Ammon's horn (tissue), 1 donor: ENCODE measurements at regions not wholly inside any gene's neighbourhood (a gene's known extent, or its start where the extent isn't known, plus 50 kb on each side); places are given as distances from the start of the nearest gene placed in this dataset.
"Not testable (repeated sequence)": the region's sequence is repeated elsewhere in the genome, so short reads cannot be mapped to it uniquely, and the experiment has no call there.

Experiments
- DNase-seq: peaks from one replicate; pipeline ENCODE4 v3.0.0-alpha.2; 2016; ENCODE audit warnings: low spot score

GRCh38 chr21:14903172-14903865 is 161.5 kb downstream of the NRIP1 start:
- DNase-seq: no peak

- DNase-seq: no peak
These were observed 163.3 kb downstream of the NRIP1 start for GRCh38 chr21:14901482-14901958.

- DNase-seq: no peak
These were observed 164.2 kb downstream of the NRIP1 start for GRCh38 chr21:14900611-14901010.

GRCh38 chr21:14900058-14900457 is 164.7 kb downstream of the NRIP1 start:
- no peak for DNase-seq

- DNase-seq: no peak
These were observed 169.0 kb downstream of the NRIP1 start for GRCh38 chr21:14895792-14896191.

GRCh38 chr21:14890141-14890540 is 174.7 kb downstream of the NRIP1 start:
- no peak for DNase-seq

- DNase-seq: no peak
These were observed 175.6 kb downstream of the NRIP1 start for GRCh38 chr21:14889080-14889810.

DNA sequence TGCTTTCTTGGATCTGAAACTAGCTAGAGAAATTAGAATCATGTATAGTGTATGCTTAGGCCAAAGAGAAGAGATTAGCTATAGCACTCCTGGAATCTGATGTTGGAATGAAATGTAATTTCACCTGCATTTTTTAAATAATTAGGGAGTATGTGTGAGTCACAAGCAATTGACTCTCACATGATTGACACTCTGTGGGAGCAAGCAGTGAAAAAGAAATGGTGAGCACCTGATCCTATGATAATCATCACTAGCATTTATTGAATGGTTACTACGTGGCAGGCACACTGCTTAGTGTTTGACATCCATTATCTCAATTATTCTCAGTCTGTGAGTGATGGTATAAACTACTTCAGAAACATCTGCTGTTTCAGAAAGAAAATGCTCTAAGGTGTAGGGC is 176.6 kb downstream of the NRIP1 start:
- DNase-seq: no peak

GRCh38 chr21:14886001-14886400 is 178.8 kb downstream of the NRIP1 start:
- DNase-seq: no peak

GRCh38 chr21:14883351-14883750 is 181.4 kb downstream of the NRIP1 start:
- DNase-seq: no peak

DNA sequence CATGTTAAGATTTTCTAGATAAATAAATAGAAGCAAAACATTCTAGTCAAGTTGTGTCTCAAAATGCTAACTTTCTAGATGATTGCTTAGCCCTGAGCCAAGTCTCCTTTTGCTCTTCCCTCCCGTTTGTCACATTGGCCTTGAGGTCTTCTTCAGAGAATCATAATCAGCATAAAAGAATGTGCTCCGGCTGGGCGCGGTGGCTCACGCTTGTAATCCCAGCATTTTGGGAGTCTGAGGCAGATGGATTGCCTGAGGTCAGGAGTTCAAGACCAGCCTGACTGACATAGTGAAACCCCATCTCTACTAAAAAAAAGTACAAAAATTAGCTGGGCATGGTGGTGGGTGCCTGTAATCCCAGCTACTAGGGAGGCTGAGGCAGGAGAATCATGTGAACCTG is 182.3 kb downstream of the NRIP1 start:
- DNase-seq: not testable (repeated sequence)

- DNase-seq: no peak
These were observed 182.8 kb downstream of the NRIP1 start for GRCh38 chr21:14881863-14882499.

DNA sequence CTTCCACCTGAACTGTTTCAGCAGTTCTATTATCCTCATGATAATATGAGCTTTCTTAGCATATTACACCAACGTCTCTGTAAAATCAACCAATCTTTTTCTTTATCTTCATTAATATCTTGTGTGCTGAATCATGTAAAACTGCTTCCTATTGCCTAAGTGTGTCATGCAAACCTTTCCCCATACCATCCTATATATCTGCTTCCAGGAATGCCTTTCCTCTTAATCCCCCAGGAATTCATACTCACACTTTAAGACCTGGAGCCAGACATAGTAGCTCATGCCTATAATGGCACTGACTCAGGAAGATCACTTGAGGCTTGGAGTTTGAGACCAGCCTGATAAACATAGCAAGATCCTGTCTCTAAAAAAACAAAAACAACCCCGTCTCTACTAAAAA is 183.9 kb downstream of the NRIP1 start:
- DNase-seq: no peak

GRCh38 chr21:14879458-14879857 is 185.3 kb downstream of the NRIP1 start:
- no peak for DNase-seq

DNA sequence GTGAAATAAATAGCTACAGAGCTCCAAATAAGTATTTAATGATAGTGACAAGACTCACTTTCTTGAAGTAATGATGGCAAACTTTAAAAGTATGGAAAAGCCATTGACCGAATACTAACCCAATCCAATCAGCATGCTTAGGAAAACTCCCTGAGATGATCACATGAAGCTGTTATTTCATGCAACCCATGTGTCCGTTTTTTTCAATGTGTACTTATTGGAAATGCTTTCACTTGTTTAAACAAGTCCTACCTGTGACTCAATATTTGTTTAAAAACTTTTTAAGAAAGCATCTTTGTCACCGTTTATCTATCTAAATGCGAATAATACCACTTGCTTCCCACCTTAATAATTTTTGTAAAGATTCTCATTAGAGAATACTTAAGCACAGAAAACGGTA is 185.8 kb downstream of the NRIP1 start:
- no peak for DNase-seq

GRCh38 chr21:14877581-14878228 is 187.1 kb downstream of the NRIP1 start:
- no peak for DNase-seq

DNA sequence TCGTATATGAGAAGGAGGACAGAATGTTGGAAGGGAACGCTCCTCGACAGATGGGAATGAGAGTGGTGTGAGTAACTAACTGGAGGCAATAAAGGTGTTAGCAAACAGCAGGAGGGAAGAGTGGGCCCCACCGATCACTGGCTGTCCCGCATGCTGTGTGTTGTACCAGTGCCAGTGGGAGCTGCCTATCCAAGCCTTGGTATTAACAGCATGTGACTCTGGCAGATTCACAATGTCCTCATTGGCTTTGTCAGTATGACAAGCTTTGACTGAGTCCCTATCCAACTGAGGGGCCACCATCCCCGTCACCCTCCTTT is 188.3 kb downstream of the NRIP1 start:
- DNase-seq: no peak

- DNase-seq: no peak
These were observed 188.9 kb downstream of the NRIP1 start for GRCh38 chr21:14875704-14876523.

GRCh38 chr21:14875186-14875585 is 189.6 kb downstream of the NRIP1 start:
- DNase-seq: no peak

DNA sequence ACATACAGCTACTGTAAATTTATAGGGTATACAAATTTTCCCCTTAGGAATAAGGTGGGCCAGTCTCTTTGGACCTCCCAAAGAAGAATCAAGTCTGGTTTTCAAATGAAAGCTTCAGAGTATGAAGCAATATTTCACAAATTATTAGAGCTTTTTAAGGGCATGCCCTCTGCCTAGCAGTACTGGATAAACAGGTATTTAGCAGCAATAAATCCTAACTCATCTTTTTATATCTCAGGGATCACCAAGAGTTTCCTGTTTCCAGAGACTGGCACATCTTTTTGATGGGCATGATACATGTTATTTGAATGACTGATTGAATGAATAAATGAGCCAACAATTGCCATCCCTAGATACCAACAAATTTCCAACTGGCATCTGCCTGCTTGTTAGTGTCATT is 190.4 kb downstream of the NRIP1 start:
- no peak for DNase-seq

DNA sequence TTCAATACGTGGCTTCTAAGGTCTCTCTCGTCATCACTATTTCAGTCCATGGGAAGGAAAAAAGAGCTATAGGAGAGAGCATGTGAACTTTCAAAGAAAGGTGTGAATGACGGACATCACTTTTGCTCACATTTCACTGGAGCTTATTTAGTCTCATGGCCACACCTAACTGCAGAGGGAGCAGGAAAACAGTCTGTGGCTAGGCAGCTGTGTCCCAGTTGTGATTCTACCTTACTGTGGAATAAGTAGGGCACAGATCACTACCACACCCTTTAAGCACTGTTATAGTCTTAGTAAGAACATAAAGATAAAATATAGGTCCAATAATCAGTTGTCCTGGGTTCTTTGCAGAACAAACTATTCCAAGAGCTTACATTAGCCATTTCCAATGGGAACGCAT is 192.9 kb downstream of the NRIP1 start:
- DNase-seq: no peak

DNA sequence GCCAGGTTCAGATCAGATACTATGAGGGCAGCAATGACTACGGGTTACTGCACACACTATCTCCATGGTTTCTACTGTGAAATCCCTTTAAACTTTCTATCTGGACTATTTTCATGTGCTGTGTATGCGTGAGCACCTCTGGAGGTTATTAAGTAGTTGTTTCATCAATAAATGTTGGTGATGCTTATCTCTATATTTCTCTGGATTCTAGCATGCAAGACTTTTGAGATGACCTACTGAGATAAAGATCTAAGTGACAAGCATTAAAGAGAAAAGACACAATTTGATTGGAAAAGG is 194.0 kb downstream of the NRIP1 start:
- no peak for DNase-seq
